Panc1 (cell line): ENCODE measurements at regions not wholly inside any gene's neighbourhood (a gene's known extent, or its start where the extent isn't known, plus 50 kb on each side); places are given as distances from the start of the nearest gene placed in this dataset.

Experiments used
- CTCF ChIP-seq: fragments of 450-650 bp; IDR thresholded peaks from 2 replicates; pipeline ENCODE4 v1.5.1; 2017; ENCODE audit warnings: mild to moderate bottlenecking
- POLR2AphosphoS5 ChIP-seq: IDR thresholded peaks from 2 replicates; pipeline ENCODE4 v1.6.1; 2012; ENCODE audit warnings: mild to moderate bottlenecking, low read depth, low read length, moderate library complexity
- SIN3A ChIP-seq: IDR thresholded peaks from 2 replicates; pipeline ENCODE4 v1.6.1; 2012; ENCODE audit warnings: low read depth, mild to moderate bottlenecking, low read length, moderate library complexity, borderline replicate concordance; ENCODE audit not compliant: insufficient read depth
- TCF7L2 ChIP-seq: IDR thresholded peaks from 2 replicates; pipeline ENCODE4 v1.6.1; 2011; ENCODE audit warnings: mild to moderate bottlenecking, low read depth, low read length, inconsistent platforms

- TF ChIP-seq TCF7L2 (no peak), CTCF (no peak), POLR2AphosphoS5 (no peak), SIN3A (no peak)
Measured at GRCh38 chr5:2204366-2205184, 321.9 kb upstream of the IRX4 start.
